ENCODE measurements at regions not wholly inside any gene's neighbourhood (a gene's known extent, or its start where the extent isn't known, plus 50 kb on each side); places are given as distances from the start of the nearest gene placed in this dataset.

DNA sequence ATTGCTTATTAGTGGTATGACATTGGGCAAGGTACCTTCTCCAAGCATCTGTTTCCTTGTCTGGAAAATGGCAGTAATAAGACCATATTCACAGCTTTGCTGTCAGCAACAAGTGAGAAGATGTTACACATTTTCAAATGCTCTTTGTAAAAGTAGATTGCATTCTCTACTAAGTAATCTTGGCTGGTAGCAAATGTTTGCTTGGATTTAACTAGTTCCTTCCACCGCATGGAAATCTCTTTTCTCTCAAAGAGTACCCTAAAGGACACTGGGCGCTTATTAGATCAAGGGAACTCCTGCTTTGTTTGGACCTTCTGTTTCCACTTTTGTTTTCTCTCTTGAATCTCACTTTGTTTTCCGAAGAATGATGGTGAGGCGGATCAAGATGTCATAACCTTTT is 185.2 kb upstream of the BMPER start:
- Histone ChIP-seq H4K20me1 (replicated peaks; ENCODE audit: control insufficient read depth, insufficient read depth, low read length) (no peaks in the 10 kb centered on the region), H2AFZ (ENCODE audit: low read depth, low read length) (no peak overlapping the region), H3K4me3 (no peak overlapping the region), H3K27ac (ENCODE audit: extremely low read depth, low read depth, low read length) (no peak overlapping the region), H3K4me1 (replicated peaks in 1 of 2; ENCODE audit: control insufficient read depth in 2 of 2, insufficient read depth in 2 of 2, low read length in 2 of 2) (no peaks in the 10 kb centered on the region), H3K79me2 (ENCODE audit: control insufficient read depth, insufficient read depth, low read length) (no peaks in the 10 kb centered on the region), H3K36me3 (ENCODE audit: control insufficient read depth, insufficient read depth, low read length) (no peaks in the 10 kb centered on the region), H3K4me2 (ENCODE audit: insufficient read depth, low read length) (no peak overlapping the region), H3K9ac (ENCODE audit: insufficient read depth in 1 of 2, low read depth in 2 of 2, low read length in 2 of 2) (no peak overlapping the region), H3K9me3 (replicated peaks; ENCODE audit: control insufficient read depth, insufficient read depth, low read depth, low read length) (no peaks in the 10 kb centered on the region), H3K9me1 (ENCODE audit: control insufficient read depth, insufficient read depth, low read length) (no peaks in the 10 kb centered on the region), H3K27me3 (ENCODE audit: control insufficient read depth in 2 of 2, insufficient read depth in 2 of 2, low read length in 2 of 2) (no peaks in the 10 kb centered on the region)
- in situ Hi-C loops (cut with MboI): no loop called here
- ChIA-PET CTCF (ENCODE audit: low intra/inter-chr PET ratio) (no interaction called here), POLR2A (no interaction called here)
- WGBS (ENCODE audit: insufficient coverage, low coverage, missing lambda C conversion rate): 1% methylated on average over 4 of the region's 4 CpGs
- intact Hi-C loops (cut with micrococcal nuclease): no loop called here
- ATAC-seq: no peak
- no TSS peak for BruUV-seq (replicated peaks)
- DNase-seq (ENCODE audit: extremely low read depth in 1 of 4, low spot score in 3 of 4): no peak
- FAIRE-seq: no peak
- TF ChIP-seq SIX5 (IDR thresholded peaks at IDR 0.05; ENCODE audit: borderline replicate concordance in 1 of 2, insufficient read depth in 1 of 2, low read depth in 1 of 2, low read length in 2 of 2): no peak
- TF ChIP-seq LARP7 (IDR thresholded peaks at IDR 0.05): no peak
- TF ChIP-seq HCFC1 (IDR thresholded peaks at IDR 0.05; ENCODE audit: low read depth, low read length): no peak
- TF ChIP-seq ZNF707 (CRISPR knock-in tag; conservative IDR thresholded peaks at IDR 0.05): no peak
- TF ChIP-seq, protein P1, sequence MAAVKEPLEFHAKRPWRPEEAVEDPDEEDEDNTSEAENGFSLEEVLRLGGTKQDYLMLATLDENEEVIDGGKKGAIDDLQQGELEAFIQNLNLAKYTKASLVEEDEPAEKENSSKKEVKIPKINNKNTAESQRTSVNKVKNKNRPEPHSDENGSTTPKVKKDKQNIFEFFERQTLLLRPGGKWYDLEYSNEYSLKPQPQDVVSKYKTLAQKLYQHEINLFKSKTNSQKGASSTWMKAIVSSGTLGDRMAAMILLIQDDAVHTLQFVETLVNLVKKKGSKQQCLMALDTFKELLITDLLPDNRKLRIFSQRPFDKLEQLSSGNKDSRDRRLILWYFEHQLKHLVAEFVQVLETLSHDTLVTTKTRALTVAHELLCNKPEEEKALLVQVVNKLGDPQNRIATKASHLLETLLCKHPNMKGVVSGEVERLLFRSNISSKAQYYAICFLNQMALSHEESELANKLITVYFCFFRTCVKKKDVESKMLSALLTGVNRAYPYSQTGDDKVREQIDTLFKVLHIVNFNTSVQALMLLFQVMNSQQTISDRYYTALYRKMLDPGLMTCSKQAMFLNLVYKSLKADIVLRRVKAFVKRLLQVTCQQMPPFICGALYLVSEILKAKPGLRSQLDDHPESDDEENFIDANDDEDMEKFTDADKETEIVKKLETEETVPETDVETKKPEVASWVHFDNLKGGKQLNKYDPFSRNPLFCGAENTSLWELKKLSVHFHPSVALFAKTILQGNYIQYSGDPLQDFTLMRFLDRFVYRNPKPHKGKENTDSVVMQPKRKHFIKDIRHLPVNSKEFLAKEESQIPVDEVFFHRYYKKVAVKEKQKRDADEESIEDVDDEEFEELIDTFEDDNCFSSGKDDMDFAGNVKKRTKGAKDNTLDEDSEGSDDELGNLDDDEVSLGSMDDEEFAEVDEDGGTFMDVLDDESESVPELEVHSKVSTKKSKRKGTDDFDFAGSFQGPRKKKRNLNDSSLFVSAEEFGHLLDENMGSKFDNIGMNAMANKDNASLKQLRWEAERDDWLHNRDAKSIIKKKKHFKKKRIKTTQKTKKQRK (IDR thresholded peaks at IDR 0.05; ENCODE audit: borderline replicate concordance, low read depth, low read length): no peak
- TF ChIP-seq, protein P2, sequence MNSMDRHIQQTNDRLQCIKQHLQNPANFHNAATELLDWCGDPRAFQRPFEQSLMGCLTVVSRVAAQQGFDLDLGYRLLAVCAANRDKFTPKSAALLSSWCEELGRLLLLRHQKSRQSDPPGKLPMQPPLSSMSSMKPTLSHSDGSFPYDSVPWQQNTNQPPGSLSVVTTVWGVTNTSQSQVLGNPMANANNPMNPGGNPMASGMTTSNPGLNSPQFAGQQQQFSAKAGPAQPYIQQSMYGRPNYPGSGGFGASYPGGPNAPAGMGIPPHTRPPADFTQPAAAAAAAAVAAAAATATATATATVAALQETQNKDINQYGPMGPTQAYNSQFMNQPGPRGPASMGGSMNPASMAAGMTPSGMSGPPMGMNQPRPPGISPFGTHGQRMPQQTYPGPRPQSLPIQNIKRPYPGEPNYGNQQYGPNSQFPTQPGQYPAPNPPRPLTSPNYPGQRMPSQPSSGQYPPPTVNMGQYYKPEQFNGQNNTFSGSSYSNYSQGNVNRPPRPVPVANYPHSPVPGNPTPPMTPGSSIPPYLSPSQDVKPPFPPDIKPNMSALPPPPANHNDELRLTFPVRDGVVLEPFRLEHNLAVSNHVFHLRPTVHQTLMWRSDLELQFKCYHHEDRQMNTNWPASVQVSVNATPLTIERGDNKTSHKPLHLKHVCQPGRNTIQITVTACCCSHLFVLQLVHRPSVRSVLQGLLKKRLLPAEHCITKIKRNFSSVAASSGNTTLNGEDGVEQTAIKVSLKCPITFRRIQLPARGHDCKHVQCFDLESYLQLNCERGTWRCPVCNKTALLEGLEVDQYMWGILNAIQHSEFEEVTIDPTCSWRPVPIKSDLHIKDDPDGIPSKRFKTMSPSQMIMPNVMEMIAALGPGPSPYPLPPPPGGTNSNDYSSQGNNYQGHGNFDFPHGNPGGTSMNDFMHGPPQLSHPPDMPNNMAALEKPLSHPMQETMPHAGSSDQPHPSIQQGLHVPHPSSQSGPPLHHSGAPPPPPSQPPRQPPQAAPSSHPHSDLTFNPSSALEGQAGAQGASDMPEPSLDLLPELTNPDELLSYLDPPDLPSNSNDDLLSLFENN (IDR thresholded peaks at IDR 0.05; ENCODE audit: low read depth in 2 of 2, low read length in 2 of 2): no peak
- TF ChIP-seq ZNF77 (CRISPR knock-in tag; IDR thresholded peaks at IDR 0.05): no peak
- TF ChIP-seq EGR1 (conservative IDR thresholded peaks at IDR 0.05): no peak
- TF ChIP-seq, protein P3, sequence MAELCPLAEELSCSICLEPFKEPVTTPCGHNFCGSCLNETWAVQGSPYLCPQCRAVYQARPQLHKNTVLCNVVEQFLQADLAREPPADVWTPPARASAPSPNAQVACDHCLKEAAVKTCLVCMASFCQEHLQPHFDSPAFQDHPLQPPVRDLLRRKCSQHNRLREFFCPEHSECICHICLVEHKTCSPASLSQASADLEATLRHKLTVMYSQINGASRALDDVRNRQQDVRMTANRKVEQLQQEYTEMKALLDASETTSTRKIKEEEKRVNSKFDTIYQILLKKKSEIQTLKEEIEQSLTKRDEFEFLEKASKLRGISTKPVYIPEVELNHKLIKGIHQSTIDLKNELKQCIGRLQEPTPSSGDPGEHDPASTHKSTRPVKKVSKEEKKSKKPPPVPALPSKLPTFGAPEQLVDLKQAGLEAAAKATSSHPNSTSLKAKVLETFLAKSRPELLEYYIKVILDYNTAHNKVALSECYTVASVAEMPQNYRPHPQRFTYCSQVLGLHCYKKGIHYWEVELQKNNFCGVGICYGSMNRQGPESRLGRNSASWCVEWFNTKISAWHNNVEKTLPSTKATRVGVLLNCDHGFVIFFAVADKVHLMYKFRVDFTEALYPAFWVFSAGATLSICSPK (IDR thresholded peaks at IDR 0.05; ENCODE audit: borderline replicate concordance): no peak
- TF ChIP-seq POLR2G (IDR thresholded peaks at IDR 0.05; ENCODE audit: low read depth, low read length): no peak
